HCT116 (cell line): ENCODE measurements at regions not wholly inside any gene's neighbourhood (a gene's known extent, or its start where the extent isn't known, plus 50 kb on each side); places are given as distances from the start of the nearest gene placed in this dataset.

Experiments
- ATAC-seq: fragments of 200-7000 bp; cut with Tn5 transposase; 2 replicates; pipeline ENCODE4 v1.9.1; 2020; ENCODE audit warnings: mild to moderate bottlenecking, moderate library complexity
- BruUV-seq: library from RNA; stranded (reverse); fragments of 400-500 nt; replicated peaks from 2 replicates; lab custom pipeline; 2021; lab: Mats Ljungman, UMichigan
- CTCF ChIA-PET: fragments of 300-600 bp; sonication (Branson Sonifier 250); formaldehyde crosslinking; loops from one replicate; lab custom pipeline; 2021; ENCODE audit warnings: antibody characterized with exemption; lab: Charles Lee
- POLR2A ChIA-PET: fragments of 300-600, 350-600 bp; sonication (Branson Sonifier 250); formaldehyde crosslinking; loops from one replicate; lab custom pipeline; 2021; ENCODE audit warnings: antibody characterized with exemption; lab: Charles Lee
- RAD21 ChIA-PET, 2 experiments: fragments of 300-600 bp; sonication (Branson Sonifier 250); formaldehyde crosslinking; loops; one replicate each; lab custom pipeline; 2023; ENCODE audit warnings: low total read pairs in 2 of 2; ENCODE audit not compliant: uncharacterized antibody in 2 of 2, unreplicated experiment in 2 of 2, low non-redundant PET in 1 of 2; lab: Charles Lee
- DNase-seq: peaks from one replicate; pipeline ENCODE4 v3.0.0-alpha.2; 2010; ENCODE audit warnings: low read depth, low spot score
- H2AFZ ChIP-seq: fragments of 200-600 bp; shearing (Covaris generic), sonication (generic); 2 replicates; pipeline ENCODE4 v1.6.1; 2017; ENCODE audit warnings: low read depth, mixed run types, mixed read lengths, antibody characterized with exemption, low read length; ENCODE audit not compliant: poor library complexity, severe bottlenecking
- H3K27ac ChIP-seq: 2 replicates; pipeline ENCODE4 v1.5.1; 2012; ENCODE audit warnings: low read depth, low read length
- H3K27me3 ChIP-seq: fragments of 200-600 bp; sonication (generic); 2 replicates; pipeline ENCODE4 v1.6.1; 2016; ENCODE audit warnings: mixed run types, low read length, mixed read lengths; ENCODE audit not compliant: insufficient read depth
- H3K36me3 ChIP-seq, 2 experiments: fragments of 200-500 bp in 1 of 2; fragments of 200-600 bp in 1 of 2; sonication (Bioruptor generic) in 1 of 2; sonication (generic) in 1 of 2; 2 replicates each; pipeline versions ENCODE4 v1.5.1 to v1.6.1; 2014 to 2016; ENCODE audit warnings: low read length in 2 of 2, inconsistent platforms in 1 of 2, mixed read lengths in 1 of 2, mixed run types in 1 of 2; ENCODE audit not compliant: insufficient read depth in 2 of 2, control insufficient read depth in 1 of 2
- H3K4me1 ChIP-seq, 2 experiments: fragments of 200-600 bp in 1 of 2; sonication (generic) in 1 of 2; 2 replicates each; pipeline versions ENCODE4 v1.5.1 to v1.6.1; 2012 to 2017; ENCODE audit warnings: low read length in 2 of 2, inconsistent platforms in 1 of 2, mild to moderate bottlenecking in 1 of 2, mixed read lengths in 1 of 2, mixed run types in 1 of 2, moderate library complexity in 1 of 2; ENCODE audit not compliant: insufficient read depth in 2 of 2, control insufficient read depth in 1 of 2
- H3K4me2 ChIP-seq: fragments of 200-600 bp; sonication (generic); 2 replicates; pipeline ENCODE4 v1.6.1; 2017; ENCODE audit warnings: mixed run types, low read length, mixed read lengths
- H3K4me3 ChIP-seq, 2 experiments: fragments of 200-600 bp in 1 of 2; sonication (generic) in 1 of 2; replicated peaks in 1 of 2; 2 replicates each; pipeline ENCODE4 v1.5.1; 2011 to 2016; ENCODE audit warnings: low read length in 2 of 2, control low read depth in 1 of 2, low read depth in 1 of 2, mild to moderate bottlenecking in 1 of 2, mixed read lengths in 1 of 2, mixed run types in 1 of 2
- H3K79me2 ChIP-seq: fragments of 200-600 bp; sonication (generic); 2 replicates; pipeline ENCODE4 v1.6.1; 2017; ENCODE audit warnings: mild to moderate bottlenecking, mixed run types, low read length, moderate library complexity, mixed read lengths; ENCODE audit not compliant: insufficient read depth
- H3K9ac ChIP-seq: fragments of 200-600 bp; sonication (generic); 2 replicates; pipeline ENCODE4 v1.6.1; 2016; ENCODE audit warnings: low read length, mixed read lengths
- H3K9me2 ChIP-seq: fragments of 200-600 bp; sonication (generic), shearing (Covaris generic); 2 replicates; pipeline ENCODE4 v1.6.1; 2017; ENCODE audit warnings: mixed run types, mild to moderate bottlenecking, moderate library complexity; ENCODE audit not compliant: insufficient read depth
- H3K9me3 ChIP-seq, 2 experiments: fragments of 200-500 bp in 1 of 2; fragments of 200-600 bp in 1 of 2; sonication (Bioruptor generic) in 1 of 2; sonication (generic) in 1 of 2; 2 replicates each; pipeline ENCODE4 v1.6.1; 2014 to 2017; ENCODE audit warnings: low read length in 2 of 2, mixed read lengths in 2 of 2, inconsistent platforms in 1 of 2, low read depth in 1 of 2, mild to moderate bottlenecking in 1 of 2, mixed run types in 1 of 2, moderate library complexity in 1 of 2; ENCODE audit not compliant: control insufficient read depth in 1 of 2, insufficient read depth in 1 of 2
- H4K20me1 ChIP-seq: fragments of 200-600 bp; sonication (generic), shearing (Covaris generic); 2 replicates; pipeline ENCODE4 v1.6.1; 2017; ENCODE audit warnings: mixed run types, mild to moderate bottlenecking, moderate library complexity; ENCODE audit not compliant: insufficient read depth
- CEBPB ChIP-seq: IDR thresholded peaks from 2 replicates; pipeline ENCODE4 v1.6.1; 2012; ENCODE audit warnings: low read depth
- CTCF ChIP-seq, 3 experiments: fragments of 200-600 bp in 1 of 3; sonication (generic) in 1 of 3; IDR thresholded peaks in 2 of 3; conservative IDR thresholded peaks in 1 of 3; 2 replicates each; pipeline ENCODE4 v1.5.1; 2012 to 2017; ENCODE audit warnings: low read depth in 2 of 3, low read length in 2 of 3, antibody characterized with exemption in 1 of 3, borderline replicate concordance in 1 of 3, control low read depth in 1 of 3, mild to moderate bottlenecking in 1 of 3, mixed read lengths in 1 of 3, mixed run types in 1 of 3, moderate library complexity in 1 of 3; ENCODE audit not compliant: insufficient read depth in 1 of 3
- EGR1 ChIP-seq: IDR thresholded peaks from 2 replicates; pipeline ENCODE4 v1.6.1; 2012; ENCODE audit warnings: low read depth
- ELF1 ChIP-seq: IDR thresholded peaks from 2 replicates; pipeline ENCODE4 v1.6.1; 2012; ENCODE audit warnings: low read depth, borderline replicate concordance
- FOSL1 ChIP-seq: IDR thresholded peaks from 2 replicates; pipeline ENCODE4 v1.6.1; 2012; ENCODE audit warnings: low read depth
- POLR2AphosphoS5 ChIP-seq: IDR thresholded peaks from 2 replicates; pipeline ENCODE4 v1.6.1; 2011; ENCODE audit warnings: mild to moderate bottlenecking, low read depth, low read length, moderate library complexity
- RAD21 ChIP-seq: IDR thresholded peaks from 2 replicates; pipeline ENCODE4 v1.6.1; 2012; ENCODE audit warnings: low read depth, mild to moderate bottlenecking
- SIN3A ChIP-seq: IDR thresholded peaks from 2 replicates; pipeline ENCODE4 v1.6.1; 2012; ENCODE audit warnings: low read depth
- SP1 ChIP-seq: IDR thresholded peaks from 2 replicates; pipeline ENCODE4 v1.6.1; 2012; ENCODE audit warnings: low read depth
- TCF7L2 ChIP-seq: IDR thresholded peaks from 2 replicates; pipeline ENCODE4 v1.7.0; 2011; ENCODE audit warnings: borderline replicate concordance, inconsistent platforms; ENCODE audit not compliant: insufficient read depth, insufficient read length; ENCODE audit errors: extremely low read depth
- YY1 ChIP-seq: IDR thresholded peaks from 2 replicates; pipeline ENCODE4 v1.6.1; 2011; ENCODE audit warnings: low read length, low read depth, moderate library complexity, mild to moderate bottlenecking; ENCODE audit not compliant: insufficient replicate concordance; ENCODE audit errors: extremely low read depth
- intact Hi-C: fragments of 100-400 bp; cut with micrococcal nuclease; formaldehyde crosslinking; loops from 2 replicates; pipeline ENCODE4 v1.10.0; 2022
- TF ChIP-seq, protein P1 (sequence below): IDR thresholded peaks from 2 replicates; pipeline ENCODE4 v1.6.1; 2012
- TF ChIP-seq, protein P2 (sequence below): IDR thresholded peaks from 2 replicates; pipeline ENCODE4 v1.6.1; 2011; ENCODE audit warnings: mild to moderate bottlenecking, low read length, moderate library complexity; ENCODE audit not compliant: insufficient replicate concordance; ENCODE audit errors: extremely low read depth

- no peaks in the 10 kb centered on the region for H3K27me3 ChIP-seq
- ATAC-seq = no peak
- no peak overlapping the region for H2AFZ ChIP-seq
- H3K4me1 ChIP-seq = peaks cover 0 to 8% of the 10 kb centered on the region in 2 experiments; a peak in 1 of 4 replicates
- no peaks in the 10 kb centered on the region for H4K20me1 ChIP-seq
- H3K9me3 ChIP-seq = no peaks in the 10 kb centered on the region
- H3K9me2 ChIP-seq = no peaks in the 10 kb centered on the region
- intact Hi-C loops = no loop called here
- CTCF ChIA-PET = interaction anchor here (0.7 kb wide), 1 partner anchor 157 kb away, joined by 3 read pairs; no protein-coding TSS in a partner anchor
- no peak for TF ChIP-seq SIN3A
- POLR2A ChIA-PET = no interaction called here
- no peak overlapping the region for H3K27ac ChIP-seq
- BruUV-seq = no TSS peak
- no peaks in the 10 kb centered on the region for H3K36me3 ChIP-seq
- H3K4me2 ChIP-seq = no peak overlapping the region
- no peak overlapping the region for H3K4me3 ChIP-seq
- H3K79me2 ChIP-seq = no peaks in the 10 kb centered on the region
- DNase-seq = no peak
- RAD21 ChIA-PET = no interaction called here
- H3K9ac ChIP-seq = no peak overlapping the region
Observed at GRCh38 chr2:37553411-37554154, 117.9 kb downstream of the CDC42EP3 start.

- H3K9me3 ChIP-seq = no peaks in the 10 kb centered on the region
- no peaks in the 10 kb centered on the region for H3K79me2 ChIP-seq
- no TSS peak for BruUV-seq
- H3K9ac ChIP-seq = no peak overlapping the region
- no peak for DNase-seq
- POLR2A ChIA-PET = no interaction called here
- H3K4me1 ChIP-seq = peaks cover 0 to 12% of the 10 kb centered on the region in 2 experiments; a peak in 1 of 4 replicates
- no peaks in the 10 kb centered on the region for H3K9me2 ChIP-seq
- RAD21 ChIA-PET = no interaction called here
- ATAC-seq = no peak
- no peak overlapping the region for H2AFZ ChIP-seq
- CTCF ChIA-PET = interaction anchor here (0.7 kb wide), 1 partner anchor 158 kb away, joined by 3 read pairs; no protein-coding TSS in a partner anchor
- no peaks in the 10 kb centered on the region for H3K27me3 ChIP-seq
- no peaks in the 10 kb centered on the region for H4K20me1 ChIP-seq
- no peak overlapping the region for H3K4me2 ChIP-seq
- no peak overlapping the region for H3K4me3 ChIP-seq
- no peak overlapping the region for H3K27ac ChIP-seq
- no peaks in the 10 kb centered on the region for H3K36me3 ChIP-seq
- intact Hi-C loops = no loop called here
- TF ChIP-seq POLR2AphosphoS5 (no peak), YY1 (no peak), CTCF (IDR thresholded peaks at IDR 0.05 in 2 of 3, conservative IDR thresholded peaks at IDR 0.05 in 1 of 3; ENCODE audit: borderline replicate concordance in 1 of 3, insufficient read depth in 1 of 3, low read depth in 2 of 3, low read length in 2 of 3) (no peak), EGR1 (no peak), ELF1 (no peak), TCF7L2 (no peak), CEBPB (no peak), SP1 (no peak), RAD21 (no peak), FOSL1 (no peak)
- TF ChIP-seq, protein P1, sequence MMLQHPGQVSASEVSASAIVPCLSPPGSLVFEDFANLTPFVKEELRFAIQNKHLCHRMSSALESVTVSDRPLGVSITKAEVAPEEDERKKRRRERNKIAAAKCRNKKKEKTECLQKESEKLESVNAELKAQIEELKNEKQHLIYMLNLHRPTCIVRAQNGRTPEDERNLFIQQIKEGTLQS = no peak
- TF ChIP-seq, protein P2, sequence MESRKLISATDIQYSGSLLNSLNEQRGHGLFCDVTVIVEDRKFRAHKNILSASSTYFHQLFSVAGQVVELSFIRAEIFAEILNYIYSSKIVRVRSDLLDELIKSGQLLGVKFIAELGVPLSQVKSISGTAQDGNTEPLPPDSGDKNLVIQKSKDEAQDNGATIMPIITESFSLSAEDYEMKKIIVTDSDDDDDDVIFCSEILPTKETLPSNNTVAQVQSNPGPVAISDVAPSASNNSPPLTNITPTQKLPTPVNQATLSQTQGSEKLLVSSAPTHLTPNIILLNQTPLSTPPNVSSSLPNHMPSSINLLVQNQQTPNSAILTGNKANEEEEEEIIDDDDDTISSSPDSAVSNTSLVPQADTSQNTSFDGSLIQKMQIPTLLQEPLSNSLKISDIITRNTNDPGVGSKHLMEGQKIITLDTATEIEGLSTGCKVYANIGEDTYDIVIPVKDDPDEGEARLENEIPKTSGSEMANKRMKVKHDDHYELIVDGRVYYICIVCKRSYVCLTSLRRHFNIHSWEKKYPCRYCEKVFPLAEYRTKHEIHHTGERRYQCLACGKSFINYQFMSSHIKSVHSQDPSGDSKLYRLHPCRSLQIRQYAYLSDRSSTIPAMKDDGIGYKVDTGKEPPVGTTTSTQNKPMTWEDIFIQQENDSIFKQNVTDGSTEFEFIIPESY = no peak
Observed at GRCh38 chr2:37554155-37554510, 117.3 kb downstream of the CDC42EP3 start.
